ENCODE measurements at regions not wholly inside any gene's neighbourhood (a gene's known extent, or its start where the extent isn't known, plus 50 kb on each side); places are given as distances from the start of the nearest gene placed in this dataset.
A peak's percentile ranks its signal among the peaks of the same experiment; 100 is the strongest.

- no peak for TF ChIP-seq FOXA1 (IDR thresholded peaks at IDR 0.05)
- 0 out of 2 replicates have a peak, but pooled peaks have one; percentile 9 for TF ChIP-seq FOXA1 (CRISPR knock-in tag; IDR thresholded peaks at IDR 0.05)
- 0 out of 4 replicates have a peak, but pooled peaks of 1 of the 2 experiments have one; percentile 24 for TF ChIP-seq HMGXB4 (CRISPR knock-in tag; IDR thresholded peaks at IDR 0.05; ENCODE audit: borderline replicate concordance in 1 of 2, low read depth in 1 of 2)
- TF ChIP-seq ZNF558 (CRISPR knock-in tag; IDR thresholded peaks at IDR 0.05; ENCODE audit: borderline replicate concordance) = peak; percentile 28; the same call in 1 of the 2 replicates
- TF ChIP-seq ZNF724P (CRISPR knock-in tag; IDR thresholded peaks at IDR 0.05; ENCODE audit: borderline replicate concordance) = peak; percentile 44; the same call in 1 of the 2 replicates
- no peak for TF ChIP-seq MAFK (conservative IDR thresholded peaks at IDR 0.05 in 1 of 2, IDR thresholded peaks at IDR 0.05 in 1 of 2; ENCODE audit: low read length in 2 of 2)
- peak; percentile 71; the same call in 1 of the 2 replicates for TF ChIP-seq ZSCAN25 (CRISPR knock-in tag; IDR thresholded peaks at IDR 0.05)
- TF ChIP-seq ZNF772 (CRISPR knock-in tag; IDR thresholded peaks at IDR 0.05) = peak; percentile 64
- peak; percentile 88 for TF ChIP-seq RBFOX2 (IDR thresholded peaks at IDR 0.05; ENCODE audit: low read depth, low read length)
- 0 out of 2 replicates have a peak, but pooled peaks have one; percentile 59 for TF ChIP-seq ZNF891 (CRISPR knock-in tag; IDR thresholded peaks at IDR 0.05)
- TF ChIP-seq ZHX2 (IDR thresholded peaks at IDR 0.05; ENCODE audit: low read depth) = 0 out of 2 replicates have a peak, but pooled peaks have one; percentile 30
- TF ChIP-seq ZHX2 (CRISPR knock-in tag; IDR thresholded peaks at IDR 0.05; ENCODE audit: borderline replicate concordance) = no peak
- peak; percentile 50 for TF ChIP-seq GATAD2A (CRISPR knock-in tag; IDR thresholded peaks at IDR 0.05)
- TF ChIP-seq SP4 (CRISPR knock-in tag; IDR thresholded peaks at IDR 0.05) = peak; percentile 26; the same call in 1 of the 2 replicates
- peak; percentile 58; the same call in 1 of the 2 replicates for TF ChIP-seq ZNF768 (CRISPR knock-in tag; IDR thresholded peaks at IDR 0.05)
- peak; percentile 56; the same call in 1 of the 2 replicates for TF ChIP-seq SALL1 (CRISPR knock-in tag; IDR thresholded peaks at IDR 0.05)
- TF ChIP-seq ZFP41 (CRISPR knock-in tag; IDR thresholded peaks at IDR 0.05; ENCODE audit: borderline replicate concordance) = peak; percentile 38; the same call in 1 of the 2 replicates
- TF ChIP-seq SRSF4 (IDR thresholded peaks at IDR 0.05; ENCODE audit: low read depth, low read length, poor library complexity, severe bottlenecking) = no peak
- no peak for TF ChIP-seq ZBTB43 (CRISPR knock-in tag; conservative IDR thresholded peaks at IDR 0.05)
- no peak for TF ChIP-seq MAF1 (CRISPR knock-in tag; IDR thresholded peaks at IDR 0.05; ENCODE audit: borderline replicate concordance)
- TF ChIP-seq ATM (IDR thresholded peaks at IDR 0.05; ENCODE audit: borderline replicate concordance) = no peak
Observed at GRCh38 chr5:124651663-124652513, 94.6 kb downstream of the ZNF608 start (continued).
